ENCODE measurements at regions not wholly inside any gene's neighbourhood (a gene's known extent, or its start where the extent isn't known, plus 50 kb on each side); places are given as distances from the start of the nearest gene placed in this dataset.

DNA sequence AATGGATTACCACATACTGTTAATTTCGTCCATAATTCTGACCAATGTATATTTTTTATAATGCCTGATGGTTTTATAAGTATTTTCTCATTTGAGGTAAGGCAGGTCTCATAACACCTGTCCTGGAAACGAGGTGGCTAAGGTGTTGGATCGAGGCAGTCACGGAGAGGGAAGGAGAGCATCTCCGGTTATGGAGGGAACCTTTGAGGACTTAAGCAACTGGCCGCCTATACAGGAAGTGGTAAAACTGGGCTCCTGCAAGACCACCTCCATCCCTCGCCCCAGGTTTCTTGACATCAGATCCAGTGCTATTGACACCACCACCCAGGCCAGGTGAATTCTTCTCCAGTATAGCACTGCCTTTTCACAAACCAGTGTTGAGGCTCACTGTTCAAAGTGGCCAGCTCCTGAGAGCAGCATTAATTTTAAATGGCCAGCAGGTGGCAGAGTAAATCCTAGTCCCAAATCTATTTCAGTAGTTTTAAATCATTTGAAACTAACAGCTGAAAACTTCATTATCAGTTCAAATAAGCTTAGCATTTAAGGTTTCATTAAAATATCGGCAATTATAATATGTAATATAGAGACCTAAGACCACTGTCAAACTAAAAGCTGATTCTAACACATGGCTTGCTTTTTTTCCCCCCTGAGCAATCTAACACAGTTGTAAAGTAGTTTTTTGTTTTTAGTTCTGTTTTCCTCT lies 100.8 kb downstream of the PPM1A start:
- peak; percentile 10 for DNase-seq

DNA sequence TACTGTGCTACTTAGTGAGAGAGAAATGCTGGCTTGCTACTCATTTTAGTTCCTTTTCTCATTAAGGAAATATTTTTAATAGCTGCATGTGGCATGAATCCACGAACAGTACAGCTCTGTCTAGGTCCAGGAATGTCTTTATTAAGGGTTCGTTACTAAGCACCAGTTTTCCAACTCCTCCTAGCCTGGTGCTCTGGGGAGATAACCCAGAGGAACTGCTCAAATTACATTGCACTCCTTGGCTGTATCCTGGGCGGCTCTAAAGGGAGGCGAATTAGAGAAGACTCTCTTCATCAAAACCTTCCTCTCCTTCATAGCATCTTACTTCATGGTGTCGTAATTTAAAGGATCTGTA lies 101.3 kb downstream of the PPM1A start:
- DNase-seq, result no peak

DNA sequence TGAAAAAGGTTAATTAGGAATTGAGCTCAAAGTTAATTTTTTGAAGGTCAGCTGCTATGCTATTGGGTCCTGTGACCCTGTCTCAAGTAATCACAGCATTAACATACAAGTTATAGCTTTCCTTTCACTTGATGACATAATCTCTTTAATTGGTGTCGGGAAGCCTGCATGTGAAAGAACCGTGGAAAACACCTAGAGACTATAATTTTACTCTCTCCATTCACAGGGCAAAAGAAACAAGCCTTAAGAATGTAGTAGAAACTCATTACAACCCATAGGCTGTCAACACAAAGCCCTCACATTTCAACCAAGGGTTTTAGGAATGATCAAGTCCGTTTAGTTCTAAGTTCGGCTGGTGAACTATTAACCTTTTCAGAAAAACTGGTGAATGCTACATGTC lies 104.4 kb downstream of the PPM1A start:
- no peak for DNase-seq

DNA sequence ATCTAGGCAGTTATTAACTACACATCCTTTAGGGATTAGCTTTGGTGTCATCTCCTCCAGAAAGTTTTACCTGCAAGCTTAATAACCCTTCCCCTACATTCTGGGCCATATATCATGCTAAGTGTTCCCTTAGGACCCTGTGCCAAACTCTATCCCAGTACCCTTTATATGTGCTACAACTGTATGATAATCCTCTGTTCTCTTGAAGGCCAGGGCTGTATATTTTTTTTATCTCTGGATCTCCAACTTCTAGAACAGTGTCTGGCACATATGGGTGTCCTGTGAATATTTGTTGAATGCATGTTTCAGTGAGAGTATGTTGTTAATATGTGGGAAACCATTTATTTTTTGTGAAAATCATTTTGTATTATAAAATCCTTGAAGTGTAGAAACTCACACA lies 106.7 kb downstream of the PPM1A start:
- DNase-seq, result no peak

DNA sequence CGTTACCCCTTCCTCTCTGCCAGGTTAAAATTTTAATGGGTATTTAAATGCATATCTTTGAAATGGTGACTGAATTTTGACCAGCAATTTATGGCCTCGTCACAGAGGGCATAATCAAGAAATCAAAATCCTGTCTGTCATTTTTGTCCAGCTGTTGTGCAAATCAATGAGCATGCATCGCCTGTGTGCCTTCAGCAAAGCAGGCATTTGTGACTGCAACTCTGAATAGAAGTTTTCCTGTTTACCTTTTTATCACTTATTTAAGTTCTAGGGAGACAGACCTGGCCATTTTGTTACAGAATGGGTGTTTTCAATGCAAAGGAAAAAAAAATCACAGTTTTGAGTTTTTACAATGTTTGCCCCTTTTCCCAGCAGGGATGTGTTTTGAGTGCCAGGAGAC lies 107.4 kb downstream of the PPM1A start:
- DNase-seq, result no peak

DNA sequence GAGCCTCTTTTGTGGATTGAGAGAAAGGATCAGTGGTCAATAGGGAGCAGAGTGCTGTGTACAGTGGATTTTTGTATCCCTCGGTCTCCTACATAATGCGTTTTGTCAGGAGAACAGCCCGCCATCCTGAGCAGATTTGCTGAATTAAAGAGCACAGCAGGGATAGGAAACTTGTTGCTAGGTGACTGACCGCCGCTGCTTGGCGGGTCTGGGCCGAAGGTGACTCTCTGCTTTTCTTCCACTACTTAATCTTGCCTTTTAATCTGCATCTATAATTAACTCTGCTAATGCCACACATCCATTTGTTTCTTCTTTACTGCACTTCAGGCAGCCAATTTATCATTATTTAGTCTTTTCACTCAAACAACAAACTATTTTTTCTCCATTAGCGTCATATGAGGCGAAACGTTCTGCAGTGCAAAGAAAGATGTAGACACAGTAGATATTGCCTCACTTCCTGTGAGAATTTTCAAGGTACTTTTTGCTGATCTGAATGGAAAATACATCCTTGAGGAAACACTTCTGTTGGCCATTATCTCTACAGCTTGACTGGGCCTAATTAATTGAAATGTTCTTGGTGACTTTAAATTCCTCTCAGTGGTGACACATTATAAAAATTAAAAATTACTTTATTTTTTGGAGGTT lies 108.0 kb downstream of the PPM1A start:
- DNase-seq, result no peak

DNA sequence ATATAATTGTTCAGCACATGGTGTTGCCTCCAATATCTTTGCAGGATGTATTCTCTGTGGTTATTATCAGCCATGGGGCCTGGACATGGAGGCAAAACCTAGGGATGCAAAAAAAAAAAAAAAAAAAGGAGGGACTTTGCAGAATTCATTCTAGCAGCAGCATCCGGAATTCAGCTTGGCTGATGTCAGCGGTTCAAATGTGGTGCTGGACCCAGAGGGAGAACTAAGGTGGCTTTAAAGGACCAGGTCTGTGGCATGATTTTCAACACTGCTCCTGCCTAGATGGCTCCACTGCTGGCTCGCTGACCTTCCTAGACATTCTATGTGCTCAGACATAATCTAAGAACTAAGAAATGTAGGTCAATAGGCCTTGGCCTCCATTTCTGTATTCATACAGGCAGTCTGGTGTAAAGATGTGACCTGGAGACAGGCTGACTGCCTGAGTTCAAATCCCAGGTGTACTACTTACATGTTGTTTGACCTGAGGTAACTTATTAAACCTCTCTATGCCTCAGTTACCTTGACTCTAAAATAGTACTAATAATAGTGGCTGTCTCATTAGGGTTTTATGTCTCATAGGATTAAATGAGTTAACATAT lies 108.6 kb downstream of the PPM1A start:
- DNase-seq, result no peak

DNA sequence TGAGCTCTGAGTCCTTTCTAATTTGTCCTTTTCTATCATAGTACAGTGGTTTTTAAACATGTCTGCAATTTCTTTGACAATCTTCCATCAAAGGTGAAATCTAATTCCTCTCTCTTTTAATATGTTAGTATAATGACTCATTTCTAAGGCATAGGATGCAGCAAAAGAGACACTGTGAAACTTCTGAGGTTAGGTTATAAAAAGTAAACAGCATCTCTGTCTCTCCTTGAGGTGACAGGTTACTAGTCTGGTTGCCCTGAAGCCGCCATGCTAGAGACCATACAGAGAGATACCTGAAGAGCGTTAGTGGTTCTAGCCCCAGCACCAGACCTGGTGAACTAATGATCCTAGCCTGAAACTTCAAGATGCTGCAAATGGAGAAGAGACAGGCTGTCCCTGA lies 114.3 kb downstream of the PPM1A start:
- no peak for DNase-seq

DNA sequence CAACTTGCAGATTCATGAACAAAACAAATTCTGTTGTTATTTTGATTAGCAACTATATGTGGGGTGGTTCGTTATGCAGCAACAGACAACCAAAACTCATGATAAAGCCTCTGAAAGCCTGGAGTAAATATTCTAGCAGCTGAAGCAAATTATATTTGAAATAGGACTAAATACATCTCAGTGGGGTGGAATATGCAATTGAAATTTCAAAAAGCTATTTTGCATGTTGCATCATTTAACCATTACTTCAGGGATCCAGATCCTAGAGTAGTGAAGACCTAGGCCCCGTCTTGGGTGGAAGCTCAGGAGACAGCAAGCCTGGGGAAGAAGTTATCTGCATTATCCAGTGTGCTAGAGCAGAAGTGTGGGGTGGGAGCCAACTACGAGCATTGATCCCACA lies 114.7 kb downstream of the PPM1A start:
- DNase-seq, result no peak

DNA sequence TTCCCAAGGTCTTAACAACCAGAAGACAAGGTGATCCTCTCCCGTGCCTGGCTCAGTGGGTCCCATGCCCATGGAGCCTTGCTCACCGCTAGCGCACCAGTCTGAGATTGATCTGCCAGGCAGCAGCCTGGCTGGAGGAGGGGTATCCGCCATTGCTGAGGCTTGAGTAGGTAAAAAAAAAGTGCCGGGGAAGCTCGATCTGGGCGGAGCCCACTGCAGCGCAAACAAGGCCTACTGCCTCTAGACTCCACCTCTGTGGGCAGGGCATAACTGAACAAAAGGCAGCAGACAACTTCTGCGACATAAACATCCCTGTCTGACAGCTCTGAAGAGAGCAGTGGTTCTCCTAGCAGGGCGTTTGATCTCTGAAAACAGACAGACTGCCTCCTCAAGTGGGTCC lies 104.0 kb downstream of the C14orf39 start:
- no peak for DNase-seq

Data from NCI-H774 (cell line).